Lower lobe of right lung (tissue), 2 donors: ENCODE measurements at regions not wholly inside any gene's neighbourhood (a gene's known extent, or its start where the extent isn't known, plus 50 kb on each side); places are given as distances from the start of the nearest gene placed in this dataset.
"Not testable (repeated sequence)": the region's sequence is repeated elsewhere in the genome, so short reads cannot be mapped to it uniquely, and the experiment has no call there.

Experiments
- ATAC-seq, 2 donors: fragments of 200-7000 bp; cut with Tn5 transposase; one replicate each; pipeline ENCODE4 v1.9.1; 2020 to 2022; ENCODE audit warnings: mild to moderate bottlenecking in 2 of 2, moderate library complexity in 2 of 2
- DNase-seq: peaks from one replicate; pipeline ENCODE4 v3.0.0-alpha.2; 2020
- H3K27ac ChIP-seq: fragments of 200-600 bp; one replicate; pipeline ENCODE4 v1.8.0; 2022
- H3K27me3 ChIP-seq: fragments of 200-600 bp; one replicate; pipeline ENCODE4 v1.8.0; 2022; ENCODE audit warnings: low read depth
- H3K36me3 ChIP-seq: fragments of 200-600 bp; one replicate; pipeline ENCODE4 v1.8.0; 2022; ENCODE audit warnings: mild to moderate bottlenecking
- H3K4me1 ChIP-seq: fragments of 200-600 bp; one replicate; pipeline ENCODE4 v1.8.0; 2022
- H3K4me3 ChIP-seq: fragments of 200-600 bp; one replicate; pipeline ENCODE4 v1.8.0; 2022; ENCODE audit warnings: mild to moderate bottlenecking
- H3K9me3 ChIP-seq: fragments of 200-600 bp; one replicate; pipeline ENCODE4 v1.8.0; 2022
- CTCF ChIP-seq: fragments of 200-600 bp; IDR thresholded peaks from one replicate; pipeline ENCODE4 v1.8.0; 2022; ENCODE audit warnings: antibody characterized with exemption, mild to moderate bottlenecking
- intact Hi-C: fragments of 100-400 bp; cut with DNase I; formaldehyde crosslinking; loops from one replicate; pipeline ENCODE4 v1.11.0; 2022
- donor health status: DM: no; HTN: yes; CAD: no; lungs with severe emphysema.

- H3K4me1 ChIP-seq, intact Hi-C loops, H3K4me3 ChIP-seq, H3K27ac ChIP-seq, ATAC-seq, H3K36me3 ChIP-seq, DNase-seq, H3K27me3 ChIP-seq, H3K9me3 ChIP-seq: not testable (repeated sequence)
These were observed 75.9 kb upstream of the AMN1 start for GRCh38 chr12:31804707-31805106.

DNA sequence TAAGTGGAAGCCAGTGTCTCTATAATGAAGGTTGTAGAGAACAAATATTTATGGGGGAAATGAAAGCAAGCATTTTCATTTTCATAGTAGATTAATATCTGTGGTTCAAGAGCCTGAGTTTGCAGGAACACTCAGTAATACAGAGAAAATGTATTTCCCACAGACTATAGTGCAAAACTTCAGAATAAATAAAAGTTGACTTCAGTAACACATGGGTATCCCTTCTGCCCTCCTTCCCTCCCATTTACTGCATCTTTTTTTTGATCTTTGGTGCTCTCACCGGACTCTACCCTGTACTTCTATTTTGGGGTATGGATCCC lies 75.3 kb upstream of the AMN1 start:
- Histone ChIP-seq H3K4me1 (no peaks in the 10 kb centered on the region), H3K27me3 (no peaks in the 10 kb centered on the region), H3K9me3 (no peaks in the 10 kb centered on the region), H3K36me3 (no peaks in the 10 kb centered on the region), H3K27ac (no peak overlapping the region), H3K4me3 (no peak overlapping the region)
- ATAC-seq (no peak), DNase-seq (no peak)
- no peak for TF ChIP-seq CTCF
- intact Hi-C loops = no loop called here

DNA sequence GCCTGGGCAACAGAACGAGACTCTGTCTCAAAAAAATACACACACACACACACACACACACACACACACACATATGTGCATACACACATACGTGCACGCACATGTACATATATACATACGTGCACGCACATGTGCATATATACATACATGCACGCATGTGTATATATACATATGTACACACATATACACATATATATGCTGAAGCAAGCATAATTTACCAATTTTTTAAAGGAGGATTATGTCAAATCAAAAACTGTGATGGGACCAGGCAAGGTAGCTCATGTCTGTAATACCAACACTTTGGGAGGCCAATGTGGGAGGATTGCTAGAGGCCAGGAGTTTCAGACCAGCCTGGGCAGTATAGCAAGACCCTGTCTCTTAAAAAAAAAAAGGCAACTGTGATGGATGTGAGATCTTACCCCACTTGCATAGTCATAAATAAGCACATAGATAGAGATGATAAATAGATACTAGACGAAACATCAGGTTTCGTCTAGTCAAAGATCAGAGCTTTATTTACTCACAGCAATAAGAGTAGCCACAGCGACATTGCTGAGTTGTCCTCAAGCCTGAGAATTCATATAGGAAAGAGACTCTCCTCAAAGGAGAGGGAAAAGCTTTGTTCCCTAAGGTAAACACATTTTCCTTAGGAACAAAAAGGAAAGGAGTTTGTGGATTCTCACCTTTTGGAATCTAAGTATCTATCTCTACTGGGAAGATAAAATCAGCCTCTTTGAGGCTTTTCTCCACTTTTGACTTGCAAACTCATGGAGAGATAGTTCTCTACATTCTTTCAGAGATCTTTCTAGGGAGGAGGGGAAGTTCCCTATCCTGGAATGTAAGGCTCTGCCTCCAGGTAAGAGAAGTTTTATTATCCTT lies 74.7 kb upstream of the AMN1 start:
- intact Hi-C loops = no loop called here
- Histone ChIP-seq H3K4me3 (no peak overlapping the region), H3K27me3 (no peaks in the 10 kb centered on the region), H3K36me3 (no peaks in the 10 kb centered on the region), H3K9me3 (no peaks in the 10 kb centered on the region), H3K4me1 (no peaks in the 10 kb centered on the region), H3K27ac (no peak overlapping the region)
- no peak for ATAC-seq
- DNase-seq = no peak
- TF ChIP-seq CTCF = no peak

DNA sequence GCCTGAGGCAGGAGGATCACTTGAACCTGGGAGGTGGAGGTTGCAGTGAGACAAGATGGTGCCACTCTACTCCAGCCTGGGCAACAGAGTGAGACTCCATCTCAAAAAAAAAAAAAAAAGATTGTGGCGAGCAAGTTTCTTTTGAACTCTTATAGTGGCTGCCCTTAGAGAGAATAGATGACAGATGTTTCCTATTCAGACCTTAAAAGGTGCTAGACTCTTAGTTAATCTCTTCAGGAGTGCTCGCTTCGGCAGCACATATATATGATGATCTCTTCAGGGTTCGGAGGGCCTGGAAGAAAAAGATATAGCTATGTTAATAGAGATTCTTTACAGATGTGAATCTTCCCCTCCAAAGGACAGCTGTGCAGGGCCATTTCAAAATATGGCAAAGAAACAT lies 73.1 kb upstream of the AMN1 start:
- Histone ChIP-seq H3K4me3 (no peak overlapping the region), H3K27ac (no peak overlapping the region), H3K4me1 (no peaks in the 10 kb centered on the region), H3K27me3 (no peaks in the 10 kb centered on the region), H3K36me3 (no peaks in the 10 kb centered on the region), H3K9me3 (no peaks in the 10 kb centered on the region)
- TF ChIP-seq CTCF = no peak
- DNase-seq = no peak
- intact Hi-C loops = no loop called here
- ATAC-seq = no peak

GRCh38 chr12:31797230-31797872 lies 68.5 kb upstream of the AMN1 start:
- ATAC-seq = no peak
- Histone ChIP-seq H3K9me3 (no peaks in the 10 kb centered on the region), H3K4me1 (no peaks in the 10 kb centered on the region), H3K27me3 (no peaks in the 10 kb centered on the region), H3K36me3 (no peaks in the 10 kb centered on the region), H3K4me3 (no peak overlapping the region), H3K27ac (no peak overlapping the region)
- intact Hi-C loops = no loop called here
- TF ChIP-seq CTCF = no peak
- no peak for DNase-seq

DNA sequence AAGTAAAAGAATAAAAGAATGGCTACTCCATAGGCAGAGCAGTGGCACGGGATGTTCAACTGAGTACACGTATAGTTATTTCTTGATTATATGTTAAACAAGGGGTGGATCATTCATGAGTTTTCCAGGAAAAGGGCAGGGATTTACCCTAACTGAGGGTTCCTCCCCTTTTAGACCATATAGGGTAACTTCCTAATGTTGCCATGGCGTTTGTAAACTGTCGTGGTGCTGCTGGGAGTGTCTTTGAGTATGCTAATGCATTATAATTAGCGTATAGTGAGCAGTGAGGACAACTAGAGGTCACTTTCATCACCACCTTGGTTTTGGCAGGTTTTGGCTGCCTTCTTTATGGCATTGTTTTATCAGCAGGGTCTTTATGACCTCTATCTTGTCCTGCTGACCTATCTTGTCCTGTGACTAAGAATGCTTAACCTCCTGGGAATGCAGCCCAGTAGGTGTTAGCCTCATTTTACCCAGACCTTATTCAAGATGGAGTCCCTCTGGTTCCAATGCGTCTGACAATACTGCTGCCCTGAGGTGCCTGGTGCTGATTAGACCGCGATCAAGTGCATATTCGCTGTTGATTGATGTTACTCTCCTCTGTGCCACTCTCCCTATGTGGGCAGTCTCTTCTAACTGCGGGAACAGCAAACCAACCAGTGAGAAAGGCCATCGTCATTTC lies 67.6 kb upstream of the AMN1 start:
- ATAC-seq (no peak), DNase-seq (no peak)
- Histone ChIP-seq H3K27me3 (no peaks in the 10 kb centered on the region), H3K9me3 (no peaks in the 10 kb centered on the region), H3K4me1 (no peaks in the 10 kb centered on the region), H3K4me3 (no peak overlapping the region), H3K27ac (no peak overlapping the region), H3K36me3 (no peaks in the 10 kb centered on the region)
- TF ChIP-seq CTCF = no peak
- intact Hi-C loops = no loop called here
